Uterus (tissue), 2 donors: ENCODE measurements at regions not wholly inside any gene's neighbourhood (a gene's known extent, or its start where the extent isn't known, plus 50 kb on each side); places are given as distances from the start of the nearest gene placed in this dataset.

Experiments
- CTCF ChIP-seq, 4 experiments: fragments of 200-600 bp in 2 of 4; fragments of 450-650 bp in 2 of 4; sonication (generic) in 2 of 4; IDR thresholded peaks; one replicate each; pipeline ENCODE4 v1.5.1; 2016 to 2019; ENCODE audit warnings: antibody characterized with exemption in 4 of 4, mild to moderate bottlenecking in 2 of 4, moderate library complexity in 1 of 4
- POLR2A ChIP-seq, 2 donors: fragments of 450-650 bp; IDR thresholded peaks; one replicate each; pipeline ENCODE4 v1.6.1; 2016; ENCODE audit warnings: antibody characterized with exemption in 2 of 2, mild to moderate bottlenecking in 1 of 2, moderate library complexity in 1 of 2

GRCh38 chr1:157360023-157360390, 192.3 kb downstream of the FCRL5 start:
- no peak for TF ChIP-seq POLR2A (IDR thresholded peaks at IDR 0.05)
- no peak for TF ChIP-seq CTCF (IDR thresholded peaks at IDR 0.05)
